Activated naive CD4-positive, alpha-beta T cell treated with Interleukin-2 at 50 U/mL for 16 hours (primary cell): ENCODE measurements at regions not wholly inside any gene's neighbourhood (a gene's known extent, or its start where the extent isn't known, plus 50 kb on each side); places are given as distances from the start of the nearest gene placed in this dataset.
"Not testable (repeated sequence)": the region's sequence is repeated elsewhere in the genome, so short reads cannot be mapped to it uniquely, and the experiment has no call there.

Experiments
- DNase-seq: peaks from one replicate; pipeline ENCODE4 v3.0.0-alpha.2; 2020

DNA sequence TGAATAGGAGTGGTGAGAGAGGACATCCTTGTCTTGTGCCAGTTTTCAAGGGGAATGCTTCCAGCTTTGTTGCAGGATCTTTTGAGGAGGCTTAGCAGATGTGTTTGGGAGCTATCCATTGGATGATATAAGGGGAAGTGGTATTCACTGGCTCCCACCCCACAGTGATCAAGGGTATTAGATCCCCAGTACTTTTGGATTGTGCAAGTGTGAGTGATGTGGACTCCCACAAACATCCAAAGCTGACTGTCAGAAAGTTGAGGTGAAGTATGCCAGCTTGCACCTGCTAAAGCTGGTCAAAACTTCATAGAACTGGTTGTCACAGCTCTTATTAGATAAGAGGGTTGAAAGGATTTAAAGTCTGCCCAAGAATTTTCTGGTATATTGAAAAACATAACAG lies 110.1 kb upstream of the BTG1 start:
- DNase-seq = no peak

DNA sequence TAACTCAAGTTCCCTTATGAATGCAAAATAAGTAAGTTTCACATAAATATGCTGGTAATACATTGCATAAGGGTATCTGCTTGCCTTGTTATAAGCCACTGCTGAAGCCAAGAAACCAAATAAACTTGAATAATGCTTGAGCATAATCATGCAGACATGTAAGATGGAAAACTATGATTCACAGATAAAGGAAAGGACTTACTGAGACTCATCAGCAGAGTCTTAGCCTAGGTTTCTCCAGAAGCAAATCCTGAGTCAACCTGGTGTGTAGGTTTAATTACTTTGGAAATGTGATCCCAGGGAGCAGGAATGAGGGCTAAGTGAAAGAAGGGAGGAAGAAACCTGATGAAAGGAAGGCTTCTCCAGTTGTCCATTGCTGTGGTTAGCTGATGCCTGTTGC lies 107.7 kb upstream of the BTG1 start:
- DNase-seq = no peak

DNA sequence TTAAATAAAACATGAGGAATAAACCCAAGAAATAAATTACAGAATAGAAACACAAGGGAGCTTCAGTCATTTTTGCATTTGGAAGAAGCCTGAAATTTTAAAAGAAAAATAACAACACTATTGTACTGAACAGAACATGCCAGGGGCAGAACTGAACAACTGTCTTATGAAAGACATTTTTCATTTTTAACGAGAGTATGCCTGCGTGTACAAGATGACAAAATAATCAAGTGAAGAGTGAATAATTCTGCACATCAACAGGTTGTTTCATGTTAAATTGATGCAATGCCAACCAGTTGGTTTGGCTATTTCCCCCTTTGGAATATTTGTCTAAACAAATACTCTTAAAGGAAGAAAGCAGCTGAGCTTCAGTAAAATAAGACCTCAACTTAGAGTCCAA lies 103.3 kb upstream of the BTG1 start:
- DNase-seq = no peak

DNA sequence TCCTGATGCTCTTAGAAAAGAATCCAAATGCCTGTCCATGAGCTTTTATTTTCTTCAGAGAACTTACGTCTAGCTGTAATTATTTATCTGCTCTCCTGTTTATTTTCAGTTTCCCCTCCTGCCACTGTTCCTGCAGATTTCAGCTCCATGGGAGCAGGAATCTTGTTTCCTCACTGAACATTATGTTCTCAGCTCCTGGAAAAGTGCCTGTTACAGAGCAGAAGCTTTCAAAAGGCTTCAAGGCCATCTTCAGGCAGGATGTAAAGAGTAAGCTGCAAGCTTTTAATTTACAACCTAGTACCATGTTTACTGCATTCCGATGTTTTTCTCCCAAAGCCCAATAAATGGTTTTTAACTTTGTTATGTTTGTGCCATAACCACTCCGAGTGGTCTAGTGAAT lies 98.4 kb upstream of the BTG1 start:
- DNase-seq = no peak

DNA sequence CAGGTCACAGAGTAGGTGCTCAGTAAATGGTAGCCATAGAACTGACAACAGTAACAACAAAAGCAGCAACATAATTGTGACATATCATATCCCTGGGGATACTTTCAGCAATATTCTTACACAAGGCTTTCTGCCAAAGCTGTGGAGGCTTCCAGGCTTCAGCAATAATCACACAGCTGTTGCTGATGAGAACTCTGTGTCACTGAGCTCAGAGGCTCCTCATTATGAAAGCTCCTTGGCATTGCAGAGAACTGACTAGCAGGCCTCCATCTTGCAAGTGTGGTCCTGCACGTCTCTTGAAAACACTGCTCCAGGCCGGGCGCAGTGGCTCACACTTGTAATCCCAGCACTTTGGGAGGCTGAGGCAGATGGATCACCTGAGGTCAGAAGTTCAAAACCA lies 97.3 kb upstream of the BTG1 start:
- DNase-seq = no peak

DNA sequence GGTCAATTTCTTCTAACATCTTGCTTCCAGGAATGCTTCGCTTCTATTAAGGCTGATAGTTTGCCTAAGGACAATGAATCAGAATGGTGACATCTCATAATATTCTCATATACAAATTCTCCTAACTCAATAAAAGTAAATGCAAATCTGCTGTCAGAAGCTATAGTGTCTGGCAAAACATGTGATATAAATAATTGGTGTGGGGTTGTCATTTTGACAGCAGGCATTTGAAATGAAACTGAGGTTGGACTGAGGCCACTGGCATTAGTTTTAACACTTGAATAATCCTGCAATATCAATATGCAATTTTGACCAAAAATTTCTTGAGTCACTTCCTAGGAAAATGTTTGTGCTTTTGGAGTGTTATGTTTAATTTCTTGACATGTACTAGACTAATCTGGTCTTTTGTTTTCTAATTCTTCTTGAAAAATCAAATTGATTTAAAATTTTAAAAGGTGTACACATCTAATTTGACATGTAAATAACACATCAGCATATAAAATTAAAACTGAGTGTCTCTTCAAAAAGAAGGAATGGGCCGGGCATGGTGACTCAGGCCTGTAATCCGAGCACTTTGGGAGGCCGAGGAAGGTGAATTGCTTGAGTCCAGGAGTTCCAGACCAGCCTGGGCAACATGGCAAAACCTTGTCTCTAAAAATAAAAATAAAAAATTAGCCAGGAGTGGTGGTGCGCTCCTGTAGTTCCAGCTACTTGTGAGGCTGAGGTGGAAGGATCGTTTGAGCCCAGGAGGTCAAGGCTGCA lies 92.3 kb upstream of the BTG1 start:
- no peak for DNase-seq

DNA sequence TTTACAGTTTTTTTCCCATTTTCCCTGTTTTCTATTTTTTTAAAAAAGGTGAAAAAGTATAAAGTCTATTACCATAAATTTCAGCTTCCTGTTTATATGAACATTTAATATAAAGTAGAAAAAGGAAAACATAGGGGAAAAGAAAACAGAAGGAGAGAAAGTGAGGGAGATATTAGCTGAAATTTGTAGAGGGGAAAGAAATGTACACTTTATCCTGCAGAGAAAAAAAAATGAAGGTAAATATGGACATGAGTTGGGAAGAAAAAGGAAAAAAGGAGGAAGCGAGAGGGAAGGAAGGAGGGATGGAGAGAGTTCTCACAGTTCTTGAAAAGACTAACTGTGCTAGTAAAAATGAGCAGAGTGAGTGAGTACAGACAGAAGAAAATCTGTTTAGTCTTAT lies 91.6 kb upstream of the BTG1 start:
- no peak for DNase-seq

DNA sequence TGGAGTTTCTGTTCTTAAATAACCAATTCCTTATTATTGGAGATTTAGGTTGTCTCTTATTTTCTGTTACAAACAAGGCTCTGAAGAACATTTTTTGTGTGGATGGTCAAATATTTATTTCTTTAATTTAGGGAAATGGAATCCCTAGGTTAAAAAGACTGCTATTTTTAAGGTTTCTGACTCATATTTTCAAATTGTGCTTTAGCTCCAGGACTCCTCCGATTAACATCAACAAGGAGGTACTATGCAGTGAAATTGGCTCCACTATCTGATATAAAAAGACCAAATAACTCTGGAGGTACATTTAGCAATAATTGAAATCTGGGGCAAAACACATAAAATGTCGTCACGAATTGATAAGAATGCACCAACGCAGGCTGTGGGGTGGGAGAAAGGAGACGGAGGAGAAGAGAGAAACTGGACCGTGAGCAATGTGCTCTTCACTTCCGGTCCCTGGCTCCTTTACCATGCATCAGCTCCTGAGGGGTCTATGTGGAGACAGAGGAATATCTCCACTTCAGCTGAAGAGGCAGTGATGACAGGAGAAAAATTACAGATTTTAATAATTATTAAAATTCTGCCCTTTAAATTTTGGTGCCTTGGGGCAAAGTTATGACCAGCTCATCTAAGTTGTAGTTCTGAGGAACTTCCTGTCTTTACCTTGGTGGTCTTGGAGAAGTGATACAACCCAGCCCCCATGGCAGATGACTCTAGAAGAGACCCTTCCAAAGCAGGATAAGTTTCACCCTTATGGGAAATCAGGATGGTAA lies 90.2 kb upstream of the BTG1 start:
- DNase-seq = no peak

DNA sequence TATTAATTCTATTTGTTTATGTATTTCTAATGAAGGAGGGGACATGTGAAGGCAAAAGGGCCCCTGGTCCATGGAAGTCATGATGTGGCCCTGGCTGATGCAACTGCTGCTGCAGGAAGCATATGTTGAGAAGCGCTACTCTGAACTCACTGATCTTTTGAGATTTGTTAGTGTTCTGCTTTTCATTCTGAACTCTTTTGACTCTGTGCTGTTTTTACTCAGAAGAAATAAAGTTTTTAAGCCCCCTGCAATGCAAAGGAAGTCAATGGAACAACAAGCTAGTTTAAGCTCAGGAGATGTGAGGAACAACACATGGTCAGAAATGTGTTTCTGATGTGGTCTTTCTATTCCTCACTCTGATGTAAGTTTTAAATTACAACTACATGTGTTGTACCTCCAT lies 88.9 kb upstream of the BTG1 start:
- no peak for DNase-seq

DNA sequence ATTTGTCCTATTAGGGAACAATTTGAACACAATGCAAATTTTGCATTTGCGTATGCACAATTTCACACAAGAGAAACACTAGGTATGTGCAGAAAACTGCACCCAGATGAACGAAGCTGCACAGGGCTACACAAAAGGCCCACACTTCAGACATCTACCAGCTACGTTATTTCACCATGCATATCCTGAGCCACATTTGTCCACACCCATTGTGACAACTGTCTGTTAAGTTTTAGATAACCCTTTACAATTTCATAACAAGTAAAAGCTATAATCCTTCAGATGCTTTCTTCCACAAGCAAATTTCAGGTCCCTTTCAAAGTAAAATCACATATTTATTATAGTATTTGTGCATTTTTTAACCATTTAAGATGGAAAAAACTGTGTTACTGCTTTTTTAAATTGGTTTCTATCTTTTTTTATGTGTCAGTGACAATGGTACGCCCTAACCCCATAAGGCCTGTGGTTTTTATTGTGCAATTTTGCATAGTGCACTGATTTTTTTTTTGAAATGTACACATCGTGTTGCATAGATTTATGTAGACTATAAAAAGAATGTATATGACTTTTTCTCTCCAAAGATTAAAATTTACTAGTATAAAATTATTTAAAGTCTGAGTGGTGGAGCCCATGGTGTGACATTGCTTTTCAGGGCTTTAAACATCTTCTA lies 87.8 kb upstream of the BTG1 start:
- no peak for DNase-seq

DNA sequence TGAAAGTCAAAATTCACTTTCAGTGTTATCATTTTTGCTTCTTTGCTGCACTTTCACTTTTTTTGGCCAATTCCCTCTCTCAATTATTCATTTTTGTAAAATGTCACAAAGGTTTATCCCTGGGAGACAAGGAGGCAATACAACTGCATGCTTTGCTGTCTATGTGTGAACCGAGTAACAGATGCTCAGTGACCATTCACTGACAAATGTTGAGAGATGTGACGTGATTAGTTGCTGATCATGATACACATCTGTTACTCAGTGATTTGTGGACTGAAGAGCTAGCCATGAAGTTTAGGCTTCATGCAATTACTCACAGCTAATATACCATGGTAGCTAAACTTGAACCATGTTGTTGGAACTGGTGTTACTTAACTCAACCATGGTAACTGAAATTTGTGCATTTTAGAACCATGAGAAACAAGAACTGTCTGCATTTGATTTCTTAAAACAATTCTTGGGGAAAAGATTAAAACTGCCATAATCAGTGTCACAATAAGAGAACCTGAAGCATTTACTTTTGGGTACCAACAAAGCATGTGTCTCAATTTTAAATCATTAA lies 86.8 kb upstream of the BTG1 start:
- DNase-seq = not testable (repeated sequence)

DNA sequence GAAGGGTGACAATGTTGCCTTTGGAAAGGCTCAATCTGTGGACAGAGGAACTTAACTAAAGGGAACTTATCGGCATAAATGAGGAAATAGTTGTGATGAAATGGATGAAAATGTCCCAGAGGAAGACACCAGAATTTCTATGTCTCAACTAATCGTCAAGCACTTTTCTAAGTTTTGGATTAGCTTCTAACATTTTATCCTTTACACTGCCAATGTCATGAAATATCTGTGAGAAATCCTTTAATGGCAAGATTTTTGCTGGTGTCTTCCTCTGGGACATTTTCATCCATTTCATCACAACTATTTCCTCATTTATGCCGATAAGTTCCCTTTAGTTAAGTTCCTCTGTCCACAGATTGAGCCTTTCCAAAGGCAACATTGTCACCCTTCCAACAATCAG lies 86.3 kb upstream of the BTG1 start:
- not testable (repeated sequence) for DNase-seq

DNA sequence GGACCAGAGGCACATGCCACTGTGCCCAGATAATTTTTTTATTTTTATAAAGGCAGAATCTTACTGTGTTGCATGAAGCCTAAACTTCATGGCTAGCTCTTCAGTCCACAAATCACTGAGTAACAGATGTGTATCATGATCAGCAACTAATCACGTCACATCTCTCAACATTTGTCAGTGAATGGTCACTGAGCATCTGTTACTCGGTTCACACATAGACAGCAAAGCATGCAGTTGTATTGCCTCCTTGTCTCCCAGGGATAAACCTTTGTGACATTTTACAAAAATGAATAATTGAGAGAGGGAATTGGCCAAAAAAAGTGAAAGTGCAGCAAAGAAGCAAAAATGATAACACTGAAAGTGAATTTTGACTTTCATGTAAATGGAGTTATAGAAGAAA lies 85.9 kb upstream of the BTG1 start:
- not testable (repeated sequence) for DNase-seq

DNA sequence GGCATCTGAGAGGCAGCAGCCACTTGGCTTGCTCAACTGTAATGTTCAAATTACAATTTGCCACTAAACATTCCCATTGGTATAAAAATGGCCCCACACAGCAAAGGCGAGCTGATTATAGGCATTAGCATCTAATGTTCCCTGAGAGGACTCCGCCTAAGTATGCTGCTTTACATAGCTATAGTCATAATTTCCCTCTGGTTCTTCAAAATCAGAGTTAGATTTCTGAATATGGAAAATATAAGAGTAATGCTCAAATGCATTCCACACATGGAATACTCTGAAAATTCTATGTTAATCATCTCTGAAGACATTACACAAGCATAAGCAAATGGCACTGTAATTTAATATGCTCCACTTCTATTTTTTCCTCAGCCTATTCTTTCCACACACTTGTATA lies 83.7 kb upstream of the BTG1 start:
- no peak for DNase-seq

DNA sequence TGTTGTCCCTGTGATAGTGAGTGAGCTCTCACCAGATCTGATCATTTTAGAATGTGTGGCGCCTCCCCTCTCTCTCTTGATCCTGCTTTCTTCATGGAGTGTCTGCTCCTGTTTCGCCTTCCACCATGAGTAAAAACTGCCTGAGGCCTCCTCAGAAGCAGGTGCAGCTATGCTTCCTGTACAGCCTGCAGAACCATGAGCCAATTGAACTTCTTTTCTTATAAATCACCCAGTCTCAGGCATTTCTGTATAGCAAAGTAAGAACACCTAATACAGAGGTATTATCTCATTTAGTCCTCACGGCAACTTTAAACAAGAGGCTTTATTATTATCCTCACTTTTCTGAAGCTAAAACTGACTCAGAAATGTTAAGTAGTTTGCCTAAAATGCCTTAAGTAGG lies 81.3 kb upstream of the BTG1 start:
- no peak for DNase-seq

DNA sequence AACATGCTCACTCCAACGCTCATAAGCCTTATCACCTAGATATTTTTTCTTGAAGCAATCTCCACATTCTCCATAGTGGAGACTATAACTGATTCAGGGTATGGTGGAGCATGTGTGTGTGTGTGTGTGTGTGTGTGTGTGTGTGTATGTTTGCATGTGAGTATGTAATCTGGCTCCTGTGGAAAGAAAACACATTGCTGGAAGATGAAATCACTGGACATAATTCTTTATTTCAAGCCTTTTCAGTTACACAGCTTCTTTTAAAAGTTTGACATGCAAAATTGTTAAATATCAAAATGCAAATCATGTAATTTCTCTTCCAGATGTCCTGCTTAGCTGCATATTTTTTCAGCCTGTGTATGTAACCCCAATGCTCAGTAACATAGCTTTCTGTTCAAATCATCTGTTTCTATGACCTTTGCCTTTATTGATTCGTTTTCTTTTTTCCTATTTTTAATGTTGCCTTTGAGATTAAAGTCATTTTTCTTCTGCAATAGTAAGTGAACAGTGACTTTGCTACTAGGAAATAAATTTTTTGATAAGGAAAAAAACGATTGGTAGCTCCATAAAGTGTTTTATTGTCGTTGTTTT lies 80.5 kb upstream of the BTG1 start:
- no peak for DNase-seq

DNA sequence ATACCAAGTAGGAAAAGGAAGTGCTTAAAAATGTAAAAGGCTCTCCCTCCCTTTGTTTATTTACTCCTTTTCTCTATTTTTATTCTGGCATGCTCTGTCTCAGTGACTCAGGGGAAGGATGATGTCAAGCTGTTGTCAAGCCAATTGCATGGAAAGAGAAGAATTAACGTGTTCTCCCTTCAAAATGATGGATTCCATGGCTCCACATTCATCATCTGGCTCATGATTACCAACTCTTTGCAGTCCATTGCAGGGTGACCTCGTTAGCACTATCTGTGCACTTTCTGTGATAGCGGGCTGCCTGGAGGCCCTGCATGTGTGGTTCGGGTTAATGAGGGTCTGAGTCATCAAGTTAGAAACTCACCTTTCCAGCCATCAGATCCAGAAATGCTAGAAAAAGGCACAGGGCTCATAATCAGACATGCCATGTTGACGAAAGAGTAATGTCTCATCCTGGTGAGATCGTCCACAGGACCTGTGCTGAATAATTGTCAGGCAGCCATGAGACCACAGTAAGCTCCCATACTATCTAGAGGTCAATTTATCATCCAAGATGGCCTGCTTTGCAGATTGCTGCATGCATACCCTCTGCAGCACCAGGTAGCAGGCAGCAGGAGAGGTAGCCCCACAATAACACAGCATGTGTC lies 79.2 kb upstream of the BTG1 start:
- no peak for DNase-seq

DNA sequence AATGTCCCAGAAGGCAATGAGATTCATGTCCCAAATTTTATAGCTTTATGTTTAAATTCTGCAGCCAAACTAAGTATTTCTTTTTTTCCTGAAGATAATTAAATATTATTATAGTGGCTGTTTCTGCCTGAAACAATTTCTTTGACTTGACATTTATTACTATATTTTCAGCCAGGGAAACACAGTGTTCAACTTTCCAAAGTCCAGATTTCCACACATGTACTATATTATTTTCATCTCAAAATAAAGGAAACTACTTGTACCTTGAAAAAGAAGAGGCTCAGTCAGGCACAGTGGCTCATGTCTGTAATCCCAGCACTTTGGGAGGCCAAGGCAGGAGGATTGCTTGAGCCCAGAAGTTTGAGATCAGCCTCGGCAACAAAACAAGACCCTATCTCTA lies 77.8 kb upstream of the BTG1 start:
- no peak for DNase-seq

DNA sequence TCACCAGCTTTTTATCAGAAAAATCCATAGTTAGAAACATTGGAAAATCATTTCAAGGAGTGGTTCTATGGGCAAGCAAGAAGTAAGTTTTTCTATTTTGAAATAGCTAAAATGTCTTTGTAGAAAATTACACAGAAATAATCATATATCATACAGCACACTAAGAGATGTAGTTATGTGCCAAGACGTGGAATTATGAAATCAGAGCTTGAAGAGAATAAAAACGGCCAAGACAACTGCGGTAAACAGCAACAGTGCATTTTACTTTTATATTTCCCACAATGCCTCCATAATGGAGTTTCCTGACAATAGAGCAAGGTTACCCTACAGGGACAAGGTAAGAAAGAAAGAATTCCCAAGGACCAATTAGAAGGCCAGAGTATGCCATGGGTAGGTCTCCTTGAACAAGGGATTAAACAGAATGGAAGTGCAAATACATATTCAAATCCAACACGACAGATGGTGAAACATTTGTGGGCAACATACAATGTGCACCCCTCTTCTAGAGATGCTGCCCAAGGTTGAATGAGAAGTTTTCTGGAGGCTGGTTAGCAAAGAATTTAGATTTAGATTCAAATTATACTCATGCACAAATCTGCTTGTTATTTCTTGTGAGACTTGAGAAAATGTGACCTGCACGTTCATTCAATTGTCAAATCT lies 76.1 kb upstream of the BTG1 start:
- DNase-seq = no peak

DNA sequence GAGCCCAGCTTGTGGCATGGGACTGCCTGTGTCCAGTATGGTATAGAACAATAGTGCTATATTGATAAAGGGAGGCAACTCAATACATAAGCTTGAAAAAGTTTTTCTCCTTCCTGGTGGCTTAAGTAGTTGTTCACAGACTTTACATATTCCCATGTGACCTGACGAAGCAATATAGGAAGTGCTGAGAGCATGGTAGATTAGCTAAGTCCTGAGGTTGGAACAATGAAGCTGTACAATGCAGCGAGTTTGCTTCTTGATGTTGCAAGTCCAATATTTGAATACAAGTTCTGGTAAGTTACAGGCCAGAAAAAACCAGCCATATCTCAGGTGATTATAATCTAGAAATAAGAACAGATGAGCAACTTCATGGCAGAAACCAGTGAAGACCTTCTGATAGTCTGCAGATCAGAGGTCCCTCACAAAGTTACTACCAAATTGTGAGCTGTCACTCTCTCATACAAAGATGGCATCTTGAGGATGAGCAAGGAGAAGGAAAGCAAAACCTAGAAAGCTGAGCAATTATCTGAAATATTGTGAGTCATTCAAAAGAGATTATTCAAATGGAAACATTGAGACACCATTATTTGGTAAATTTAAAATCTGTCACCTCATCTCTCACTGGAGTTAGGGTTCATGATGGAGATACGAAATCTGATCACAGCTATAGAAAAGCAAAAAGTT lies 72.9 kb upstream of the BTG1 start:
- no peak for DNase-seq

DNA sequence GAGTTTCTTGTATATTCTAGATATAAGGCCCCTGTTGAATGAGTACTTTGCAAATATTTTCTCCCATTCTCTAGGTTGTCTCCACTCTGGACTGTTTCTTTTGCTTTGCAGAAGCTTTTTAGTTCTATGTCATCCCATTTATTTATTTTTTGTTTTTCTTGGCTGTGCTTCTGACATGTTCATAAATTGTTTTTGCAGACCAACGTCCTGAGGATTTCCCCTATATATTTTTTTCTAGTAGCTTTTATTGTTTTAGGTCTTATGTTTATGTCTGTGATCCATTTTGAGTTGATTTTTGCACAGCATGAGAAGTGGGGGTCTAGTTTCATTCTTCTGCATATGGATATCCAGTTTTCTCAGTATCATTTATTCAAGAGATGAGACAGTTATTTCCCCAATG lies 70.4 kb upstream of the BTG1 start:
- DNase-seq = no peak

DNA sequence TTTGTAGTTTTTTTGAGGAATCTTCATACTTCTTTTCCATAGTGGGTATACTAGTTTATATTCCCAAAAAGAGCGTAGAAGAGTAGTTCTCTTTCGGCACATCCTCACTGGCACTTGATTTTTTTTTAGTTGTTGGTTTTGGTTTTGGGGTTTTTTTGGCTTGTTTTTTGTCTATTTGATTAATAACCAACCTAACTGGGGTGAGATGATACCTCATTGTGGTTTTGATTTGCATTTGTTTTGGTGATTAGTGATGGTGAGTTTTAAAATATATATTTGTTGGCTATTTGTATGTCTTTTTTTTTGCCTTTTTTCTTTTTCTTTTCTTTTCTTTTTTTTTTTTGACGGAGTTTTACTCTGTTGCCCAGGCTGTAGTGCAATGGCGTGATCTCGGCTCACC lies 69.7 kb upstream of the BTG1 start:
- DNase-seq = no peak
